GM23338 (cell line): ENCODE measurements at regions not wholly inside any gene's neighbourhood (a gene's known extent, or its start where the extent isn't known, plus 50 kb on each side); places are given as distances from the start of the nearest gene placed in this dataset.

Experiments used
- ATAC-seq: fragments of 200-7000 bp; cut with Tn5 transposase; 3 replicates; pipeline ENCODE4 v1.9.1; 2020
- DNase-seq: peaks from one replicate; pipeline ENCODE4 v3.0.0-alpha.2; 2015; ENCODE audit warnings: low spot score
- H2AFZ ChIP-seq: fragments of 200-600 bp; sonication (generic); 2 replicates; pipeline ENCODE4 v1.8.0; 2016; ENCODE audit warnings: antibody characterized with exemption, mild to moderate bottlenecking, moderate library complexity
- H3F3A ChIP-seq: fragments of 200-600 bp; sonication (generic); replicated peaks from 2 replicates; pipeline ENCODE4 v1.8.0; 2017; ENCODE audit warnings: antibody characterized with exemption, mixed run types, low read depth
- H3K27ac ChIP-seq: fragments of 200-600 bp; sonication (generic); 2 replicates; pipeline ENCODE4 v1.6.1; 2016; ENCODE audit warnings: low read depth
- H3K27me3 ChIP-seq: fragments of 200-600 bp; sonication (generic); 2 replicates; pipeline ENCODE4 v1.8.0; 2016; ENCODE audit warnings: mild to moderate bottlenecking, mixed run types, moderate library complexity; ENCODE audit not compliant: insufficient read depth
- H3K36me3 ChIP-seq: fragments of 200-600 bp; sonication (generic); 2 replicates; pipeline ENCODE4 v1.8.0; 2016; ENCODE audit warnings: mild to moderate bottlenecking; ENCODE audit not compliant: insufficient read depth
- H3K4me1 ChIP-seq: fragments of 200-600 bp; sonication (generic); 2 replicates; pipeline ENCODE4 v1.8.0; 2016; ENCODE audit warnings: mild to moderate bottlenecking, moderate library complexity; ENCODE audit not compliant: insufficient read depth
- H3K4me2 ChIP-seq: fragments of 200-600 bp; sonication (generic); 2 replicates; pipeline ENCODE4 v1.7.1; 2017; ENCODE audit warnings: mixed run types
- H3K4me3 ChIP-seq: fragments of 200-600 bp; sonication (generic); 2 replicates; pipeline ENCODE4 v1.6.1; 2016; ENCODE audit warnings: mixed run types
- H3K79me2 ChIP-seq: fragments of 200-600 bp; sonication (generic); replicated peaks from 2 replicates; pipeline ENCODE4 v1.8.0; 2017; ENCODE audit warnings: mild to moderate bottlenecking; ENCODE audit not compliant: insufficient read depth
- H3K9me2 ChIP-seq: fragments of 200-600 bp; sonication (generic); 2 replicates; pipeline ENCODE4 v1.8.0; 2017; ENCODE audit not compliant: insufficient read depth
- H4K20me1 ChIP-seq: fragments of 200-600 bp; sonication (generic); replicated peaks from 2 replicates; pipeline ENCODE4 v1.8.0; 2017; ENCODE audit warnings: mild to moderate bottlenecking; ENCODE audit not compliant: insufficient read depth
- H3K27ac Mint-ChIP-seq: 2 replicates; pipeline ENCODE4 v1.8.0; 2020; ENCODE audit warnings: inconsistent platforms, mild to moderate bottlenecking, moderate library complexity, mixed read lengths
- H3K27me3 Mint-ChIP-seq: 3 replicates; pipeline ENCODE4 v1.8.0; 2022; ENCODE audit warnings: low read depth, mild to moderate bottlenecking, moderate library complexity, mixed read lengths, inconsistent platforms; ENCODE audit not compliant: insufficient read depth, poor library complexity
- H3K36me3 Mint-ChIP-seq: 3 replicates; pipeline ENCODE4 v1.8.0; 2021; ENCODE audit warnings: low read depth, mild to moderate bottlenecking, inconsistent platforms, moderate library complexity, mixed read lengths
- H3K4me1 Mint-ChIP-seq: 3 replicates; pipeline ENCODE4 v1.8.0; 2020; ENCODE audit warnings: mild to moderate bottlenecking, inconsistent platforms, mixed read lengths
- H3K4me3 Mint-ChIP-seq: 3 replicates; pipeline ENCODE4 v1.8.0; 2021; ENCODE audit warnings: moderate library complexity, mild to moderate bottlenecking, inconsistent platforms, mixed read lengths
- H3K9me3 Mint-ChIP-seq: 3 replicates; pipeline ENCODE4 v1.8.0; 2020; ENCODE audit warnings: moderate library complexity, mild to moderate bottlenecking, inconsistent platforms, mixed read lengths
- CTCF ChIP-seq, 2 experiments: fragments of 200-600 bp in 1 of 2; sonication (generic) in 1 of 2; conservative IDR thresholded peaks; 2 replicates each; pipeline versions ENCODE4 v1.5.1 to v1.6.1; 2016 to 2017; ENCODE audit warnings: antibody characterized with exemption in 2 of 2, low read depth in 2 of 2, mild to moderate bottlenecking in 2 of 2, moderate library complexity in 1 of 2
- ETS1 ChIP-seq: IDR thresholded peaks from 2 replicates; pipeline ENCODE4 v1.6.1; 2016; ENCODE audit warnings: antibody characterized with exemption
- EZH2phosphoT487 ChIP-seq: fragments of 200-600 bp; sonication (generic); IDR thresholded peaks from one replicate; pipeline ENCODE4 v1.8.1; 2018; ENCODE audit warnings: antibody characterized with exemption; ENCODE audit not compliant: unreplicated experiment
- NANOG ChIP-seq: IDR thresholded peaks from 2 replicates; pipeline ENCODE4 v1.6.1; 2016; ENCODE audit warnings: antibody characterized with exemption, borderline replicate concordance
- POLR2AphosphoS5 ChIP-seq: IDR thresholded peaks from 2 replicates; pipeline ENCODE4 v1.6.1; 2016; ENCODE audit warnings: antibody characterized with exemption, low read depth
- REST ChIP-seq: IDR thresholded peaks from one replicate; pipeline ENCODE4 v1.6.1; 2018; ENCODE audit warnings: antibody characterized with exemption; ENCODE audit not compliant: unreplicated experiment
- STAT1 ChIP-seq: IDR thresholded peaks from one replicate; pipeline ENCODE4 v1.6.1; 2016; ENCODE audit warnings: antibody characterized with exemption; ENCODE audit not compliant: unreplicated experiment
- ZNF114 ChIP-seq: fragments of 250-450 bp; sonication (Bioruptor Pico); IDR thresholded peaks from 2 replicates; pipeline ENCODE4 v1.5.0; 2020; ENCODE audit warnings: mild to moderate bottlenecking, moderate library complexity
- ZNF331 ChIP-seq: fragments of 250-450 bp; sonication (Bioruptor Pico); IDR thresholded peaks from 2 replicates; pipeline ENCODE4 v1.5.0; 2020; ENCODE audit warnings: low read depth, mild to moderate bottlenecking, moderate library complexity

- no peak for TF ChIP-seq ZNF114 (CRISPR knock-in tag)
- no peak for TF ChIP-seq CTCF (conservative IDR thresholded peaks at IDR 0.05; ENCODE audit: low read depth in 2 of 2)
- TF ChIP-seq EZH2phosphoT487, result no peak
- TF ChIP-seq POLR2AphosphoS5, result no peak
- no peak for TF ChIP-seq ZNF331 (CRISPR knock-in tag)
Observed at GRCh38 chr1:2865000-2865399, 63.5 kb upstream of the TTC34 start (continued).

GRCh38 chr1:2865571-2866421, 64.3 kb upstream of the TTC34 start:
- Mint-ChIP-seq H3K4me3 (no peak overlapping the region), H3K36me3 (peaks cover 6% of the 10 kb centered on the region; the same call in 2 of the 3 replicates), H3K9me3 (peaks cover 67% of the 10 kb centered on the region), H3K27ac (no peak overlapping the region), H3K27me3 (peaks cover 6% of the 10 kb centered on the region), H3K4me1 (no peaks in the 10 kb centered on the region)
- DNase-seq (no peak), ATAC-seq (no peak)
- no peaks in the 10 kb centered on the region for H3K27me3 ChIP-seq
- H3K79me2 ChIP-seq, result no peaks in the 10 kb centered on the region
- no peak overlapping the region for H3K27ac ChIP-seq
- H3F3A ChIP-seq, result no peaks in the 10 kb centered on the region
- TF ChIP-seq EZH2phosphoT487, result no peak
- TF ChIP-seq STAT1, result no peak
- no peak for TF ChIP-seq ZNF331 (CRISPR knock-in tag)
- TF ChIP-seq NANOG, result no peak
- no peak for TF ChIP-seq REST
- no peak for TF ChIP-seq CTCF (conservative IDR thresholded peaks at IDR 0.05; ENCODE audit: low read depth in 2 of 2)
- no peak for TF ChIP-seq ETS1
- no peak overlapping the region for H2AFZ ChIP-seq
- no peak overlapping the region for H3K4me3 ChIP-seq
- no peaks in the 10 kb centered on the region for H3K9me2 ChIP-seq
- H3K4me2 ChIP-seq, result no peak overlapping the region
- no peaks in the 10 kb centered on the region for H3K4me1 ChIP-seq
- no peaks in the 10 kb centered on the region for H3K36me3 ChIP-seq
- H4K20me1 ChIP-seq, result no peaks in the 10 kb centered on the region
